HepG2 (cell line): ENCODE measurements at regions not wholly inside any gene's neighbourhood (a gene's known extent, or its start where the extent isn't known, plus 50 kb on each side); places are given as distances from the start of the nearest gene placed in this dataset.

Experiments used
- ATAC-seq: fragments of 200-7000 bp; cut with Tn5 transposase; 3 replicates; pipeline ENCODE4 v1.9.1; 2020; ENCODE audit warnings: mild to moderate bottlenecking, moderate library complexity
- BruUV-seq: library from RNA; stranded (reverse); fragments of 400-500 nt; replicated peaks from 2 replicates; lab custom pipeline; 2021; lab: Mats Ljungman, UMichigan
- CTCF ChIA-PET: fragments of 300-600 bp; formaldehyde crosslinking; extraction: SDS; loops from one replicate; lab custom pipeline; 2021; ENCODE audit warnings: low total read pairs, inconsistent platforms, low intra/inter-chr PET ratio; lab: Yijun Ruan, JAX
- POLR2A ChIA-PET: fragments of 350-600 bp; sonication (Branson Sonifier 250); formaldehyde crosslinking; loops from one replicate; lab custom pipeline; 2020; ENCODE audit warnings: antibody characterized with exemption, inconsistent platforms; lab: Yijun Ruan, JAX
- DNase-seq: peaks from one replicate; pipeline ENCODE4 v3.0.0-alpha.2; 2015; ENCODE audit warnings: low spot score
- FAIRE-seq: peaks from 3 replicates; lab custom pipeline; 2011; peaks lifted over from hg19 to GRCh38; lab: Jason Lieb, UNC
- H2AFZ ChIP-seq: one replicate; pipeline ENCODE4 v1.6.1; 2011; ENCODE audit warnings: low read length, inconsistent platforms
- H3K27ac ChIP-seq: fragments of 300-600 bp; 3 replicates; pipeline ENCODE4 v1.8.0; 2011; ENCODE audit warnings: mixed run types, mild to moderate bottlenecking, mixed read lengths, low read length, inconsistent platforms; ENCODE audit not compliant: insufficient read depth; ENCODE audit errors: extremely low read length
- H3K27me3 ChIP-seq, 2 experiments: fragments of 200-600 bp in 1 of 2; 2 replicates in 1 of 2; 3 replicates in 1 of 2; pipeline versions ENCODE4 v1.6.0 to v1.8.0; 2011; ENCODE audit warnings: low read length in 2 of 2, mild to moderate bottlenecking in 2 of 2, moderate library complexity in 2 of 2, inconsistent platforms in 1 of 2; ENCODE audit not compliant: insufficient read depth in 2 of 2, control insufficient read depth in 1 of 2
- H3K36me3 ChIP-seq, 2 experiments: fragments of 200-600 bp in 1 of 2; replicated peaks in 1 of 2; 2 replicates in 1 of 2; 3 replicates in 1 of 2; pipeline versions ENCODE4 v1.5.1 to v1.8.0; 2011; ENCODE audit warnings: low read length in 2 of 2, inconsistent platforms in 1 of 2; ENCODE audit not compliant: insufficient read depth in 2 of 2, control insufficient read depth in 1 of 2
- H3K4me1 ChIP-seq: 2 replicates; pipeline ENCODE4 v1.5.1; 2012; ENCODE audit warnings: low read length, inconsistent platforms; ENCODE audit not compliant: insufficient read depth
- H3K4me2 ChIP-seq: 2 replicates; pipeline ENCODE4 v1.6.0; 2011; ENCODE audit warnings: low read depth, low read length, inconsistent platforms
- H3K4me3 ChIP-seq, 3 experiments: fragments of 200-600 bp in 1 of 3; sonication (generic), shearing (Covaris generic) in 1 of 3; replicated peaks in 1 of 3; 2 replicates each; pipeline ENCODE4 v1.5.1; 2011 to 2016; ENCODE audit warnings: low read length in 3 of 3, inconsistent platforms in 2 of 3, low read depth in 2 of 3, mild to moderate bottlenecking in 2 of 3, control low read depth in 1 of 3, mixed read lengths in 1 of 3; ENCODE audit not compliant: insufficient read depth in 1 of 3
- H3K79me2 ChIP-seq: one replicate; pipeline ENCODE4 v1.6.1; 2011; ENCODE audit warnings: low read length, inconsistent platforms; ENCODE audit not compliant: insufficient read depth
- H3K9ac ChIP-seq: 2 replicates; pipeline ENCODE4 v1.6.0; 2011; ENCODE audit warnings: mild to moderate bottlenecking, low read depth, low read length, inconsistent platforms; ENCODE audit not compliant: insufficient read depth
- H3K9me3 ChIP-seq: 2 replicates; pipeline ENCODE4 v1.5.1; 2012; ENCODE audit warnings: mild to moderate bottlenecking, low read length
- H4K20me1 ChIP-seq: 2 replicates; pipeline ENCODE4 v1.6.0; 2011; ENCODE audit warnings: inconsistent platforms, mild to moderate bottlenecking, low read length, moderate library complexity; ENCODE audit not compliant: insufficient read depth
- XRCC5 ChIP-seq: fragments of 200-400 bp; formaldehyde crosslinking; optimal IDR thresholded peaks from 2 replicates; pipeline ENCODE3; 2017; ENCODE audit warnings: mild to moderate bottlenecking, low read length
- ZNF780A ChIP-seq: sonication (generic); formaldehyde crosslinking; IDR thresholded peaks from 2 replicates; pipeline ENCODE4 v1.8.0; 2022; ENCODE audit warnings: mild to moderate bottlenecking, missing genetic modification reagents, moderate library complexity
- WGBS: methylation state at CpG from one replicate; pipeline ENCODE4 v1.1.6; 2017; ENCODE audit warnings: low lambda C conversion rate; 5-methylcytosine and 5-hydroxymethylcytosine counted together
- in situ Hi-C: cut with HindIII; loops from 2 replicates; pipeline ENCODE4 v1.10.0; 2017; ENCODE audit warnings: low pct_unique_long_range_greater_than_20kb; ENCODE audit not compliant: extremely low pct_ligation_motif_present
- intact Hi-C: fragments of 100-400 bp; cut with micrococcal nuclease; formaldehyde crosslinking; loops from one replicate; pipeline ENCODE4 v1.10.0; 2022; ENCODE audit not compliant: unreplicated experiment
- TF ChIP-seq, protein P1 (sequence below): sonication (generic); formaldehyde crosslinking; IDR thresholded peaks from 2 replicates; pipeline ENCODE4 v1.8.0; 2022; ENCODE audit warnings: low read depth, missing genetic modification reagents

DNA sequence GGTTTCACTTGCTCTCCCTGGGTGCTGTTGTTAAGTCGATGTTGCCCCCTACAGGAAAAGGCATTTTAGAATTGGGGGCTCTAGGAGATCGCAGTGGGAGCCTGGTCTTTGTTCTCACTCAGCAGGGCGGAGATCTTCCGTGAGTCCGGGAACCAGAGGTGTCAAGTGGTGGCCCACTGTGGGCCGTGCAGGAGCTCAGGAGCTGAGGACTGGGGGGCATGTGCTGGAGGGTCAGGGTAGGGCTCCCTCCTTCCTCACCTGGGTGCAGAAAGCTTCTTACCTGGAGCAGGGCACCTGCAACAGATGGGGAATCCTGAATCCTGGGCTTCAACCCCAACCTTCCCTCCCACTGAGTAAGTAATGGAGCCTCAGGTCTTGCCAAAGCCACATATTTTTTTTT lies 392.7 kb downstream of the NPHP4 start (continued):
- TF ChIP-seq, protein P1, sequence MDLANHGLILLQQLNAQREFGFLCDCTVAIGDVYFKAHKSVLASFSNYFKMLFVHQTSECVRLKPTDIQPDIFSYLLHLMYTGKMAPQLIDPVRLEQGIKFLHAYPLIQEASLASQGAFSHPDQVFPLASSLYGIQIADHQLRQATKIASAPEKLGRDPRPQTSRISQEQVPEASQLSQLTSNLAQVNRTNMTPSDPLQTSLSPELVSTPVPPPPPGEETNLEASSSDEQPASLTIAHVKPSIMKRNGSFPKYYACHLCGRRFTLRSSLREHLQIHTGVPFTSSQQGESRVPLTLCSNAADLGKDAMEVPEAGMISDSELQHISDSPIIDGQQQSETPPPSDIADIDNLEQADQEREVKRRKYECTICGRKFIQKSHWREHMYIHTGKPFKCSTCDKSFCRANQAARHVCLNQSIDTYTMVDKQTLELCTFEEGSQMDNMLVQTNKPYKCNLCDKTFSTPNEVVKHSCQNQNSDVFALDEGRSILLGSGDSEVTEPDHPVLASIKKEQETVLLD (CRISPR knock-in tag) = no peak
- TF ChIP-seq, all 625 proteins: peak for 0

DNA sequence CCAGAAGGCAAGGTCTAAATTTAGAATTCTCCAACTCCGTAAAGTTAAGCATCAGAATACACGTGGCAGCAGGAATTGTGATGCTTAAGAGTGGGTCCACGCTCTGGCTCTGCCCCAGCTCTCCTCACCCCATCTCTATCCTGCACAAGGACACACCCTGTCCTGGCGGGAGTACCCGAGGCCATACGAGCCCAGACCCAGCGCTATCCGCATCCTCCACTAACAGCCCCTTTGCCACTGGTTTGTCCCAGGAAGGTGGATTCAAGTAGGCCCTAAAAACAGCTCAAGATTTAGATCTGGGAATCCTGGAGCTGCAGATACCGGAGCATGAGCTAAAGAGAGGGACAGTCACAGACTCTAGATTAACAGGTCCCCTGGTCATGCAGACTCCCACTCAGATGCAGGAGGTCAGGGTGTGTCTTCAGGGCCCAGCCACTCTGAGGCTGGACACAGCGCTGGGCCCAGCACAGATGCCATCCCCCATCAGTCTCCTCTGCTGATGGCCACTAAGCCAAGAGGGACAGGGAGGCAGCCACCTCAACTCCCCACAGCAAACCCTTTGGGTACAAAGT lies 393.3 kb downstream of the NPHP4 start:
- in situ Hi-C loops = no loop called here
- no peak overlapping the region for H3K9ac ChIP-seq
- H3K4me1 ChIP-seq = peaks cover 23% of the 10 kb centered on the region
- BruUV-seq = no TSS peak
- no peaks in the 10 kb centered on the region for H3K36me3 ChIP-seq
- TF ChIP-seq XRCC5 (peak; percentile 2), ZNF780A (CRISPR knock-in tag) (no peak)
- TF ChIP-seq, all 625 proteins: peak for 1
- no peak overlapping the region for H3K27ac ChIP-seq
- no peak overlapping the region for H3K4me2 ChIP-seq
- H3K9me3 ChIP-seq = no peaks in the 10 kb centered on the region
- no peaks in the 10 kb centered on the region for H4K20me1 ChIP-seq
- H3K4me3 ChIP-seq = no peak overlapping the region
- DNase-seq (no peak), ATAC-seq (peak; percentile 17; the same call in 1 of the 3 replicates), FAIRE-seq (no peak)
- H3K79me2 ChIP-seq = no peaks in the 10 kb centered on the region
- CTCF ChIA-PET = no interaction called here
- POLR2A ChIA-PET = no interaction called here
- 57% methylated on average over 9 of the region's 10 CpGs for WGBS
- peaks cover 0 to 3% of the 10 kb centered on the region in 2 experiments; a peak in 1 of 5 replicates for H3K27me3 ChIP-seq
- H2AFZ ChIP-seq = no peak overlapping the region
- intact Hi-C loops = no loop called here
